ENCODE measurements at regions not wholly inside any gene's neighbourhood (a gene's known extent, or its start where the extent isn't known, plus 50 kb on each side); places are given as distances from the start of the nearest gene placed in this dataset.
"Not testable (repeated sequence)": the region's sequence is repeated elsewhere in the genome, so short reads cannot be mapped to it uniquely, and the experiment has no call there.

- DNase-seq (ENCODE audit: low spot score), result no peak
These were observed 202.9 kb downstream of the USP25 start for GRCh38 chr21:15932726-15933125.

- DNase-seq (ENCODE audit: low spot score), result no peak
These were observed 205.7 kb downstream of the USP25 start for GRCh38 chr21:15935530-15935929.

GRCh38 chr21:15943009-15943666 lies 213.4 kb downstream of the USP25 start:
- DNase-seq (ENCODE audit: low spot score), result no peak

GRCh38 chr21:15947677-15948076 lies 217.9 kb downstream of the USP25 start:
- DNase-seq (ENCODE audit: low spot score), result no peak

GRCh38 chr21:15953551-15954116 lies 223.9 kb downstream of the USP25 start:
- no peak for DNase-seq (ENCODE audit: low spot score)

GRCh38 chr21:15964236-15964855 lies 234.6 kb downstream of the USP25 start:
- no peak for DNase-seq (ENCODE audit: low spot score)

GRCh38 chr21:15966231-15966630 lies 236.4 kb downstream of the USP25 start:
- DNase-seq (ENCODE audit: low spot score), result no peak

GRCh38 chr21:15966651-15967050 lies 236.9 kb downstream of the USP25 start:
- no peak for DNase-seq (ENCODE audit: low spot score)

GRCh38 chr21:15967661-15968060 lies 237.9 kb downstream of the USP25 start:
- peak; percentile 17 for DNase-seq (ENCODE audit: low spot score)

GRCh38 chr21:15968776-15969310 lies 239.1 kb downstream of the USP25 start:
- DNase-seq (ENCODE audit: low spot score), result no peak

GRCh38 chr21:15976807-15977206 lies 247.0 kb downstream of the USP25 start:
- no peak for DNase-seq (ENCODE audit: low spot score)

- DNase-seq (ENCODE audit: low spot score), result no peak
These were observed 248.5 kb downstream of the USP25 start for GRCh38 chr21:15978215-15978738.

- not testable (repeated sequence) for DNase-seq (ENCODE audit: low spot score)
These were observed 249.7 kb downstream of the USP25 start for GRCh38 chr21:15979493-15979892.

GRCh38 chr21:15986277-15986676 lies 256.5 kb downstream of the USP25 start:
- no peak for DNase-seq (ENCODE audit: low spot score)

GRCh38 chr21:15992171-15992570 lies 262.4 kb downstream of the USP25 start:
- DNase-seq (ENCODE audit: low spot score), result peak; percentile 3

GRCh38 chr21:15993951-15994350 lies 264.2 kb downstream of the USP25 start:
- DNase-seq (ENCODE audit: low spot score), result no peak

- DNase-seq (ENCODE audit: low spot score), result no peak
These were observed 270.0 kb downstream of the USP25 start for GRCh38 chr21:15999741-16000140.

- no peak for DNase-seq (ENCODE audit: low spot score)
These were observed 273.2 kb downstream of the USP25 start for GRCh38 chr21:16002874-16003466.

GRCh38 chr21:16004086-16004485 lies 274.3 kb downstream of the USP25 start:
- DNase-seq (ENCODE audit: low spot score), result no peak

GRCh38 chr21:16004523-16004922 lies 274.7 kb downstream of the USP25 start:
- no peak for DNase-seq (ENCODE audit: low spot score)

GRCh38 chr21:16005996-16006395 lies 276.2 kb downstream of the USP25 start:
- DNase-seq (ENCODE audit: low spot score), result no peak

GRCh38 chr21:16007943-16008342 lies 278.2 kb downstream of the USP25 start:
- no peak for DNase-seq (ENCODE audit: low spot score)

GRCh38 chr21:16011719-16012118 lies 281.9 kb downstream of the USP25 start:
- no peak for DNase-seq (ENCODE audit: low spot score)

All from AG08396 (cell line).